ENCODE measurements at regions not wholly inside any gene's neighbourhood (a gene's known extent, or its start where the extent isn't known, plus 50 kb on each side); places are given as distances from the start of the nearest gene placed in this dataset.

DNA sequence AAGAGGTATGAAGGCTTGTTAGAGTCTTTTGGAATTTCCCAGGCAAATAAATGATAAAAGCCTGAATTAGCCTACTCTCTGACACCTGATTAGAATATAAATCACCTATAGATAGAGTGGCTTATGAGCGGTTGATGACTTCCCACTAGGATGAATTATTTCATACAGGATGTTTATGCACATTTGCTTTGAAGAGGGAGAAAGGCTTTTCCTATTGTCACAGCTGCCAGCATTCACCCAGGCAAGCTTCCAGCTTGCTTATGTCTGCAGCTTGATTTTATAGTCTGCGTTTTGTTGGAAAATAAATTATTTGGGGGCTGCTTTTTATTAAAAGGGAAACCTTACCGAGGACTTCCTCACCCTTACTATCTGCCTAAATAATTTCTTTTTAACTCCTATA, 51.3 kb upstream of the EIF2S2 start:
- TF ChIP-seq, protein P1, sequence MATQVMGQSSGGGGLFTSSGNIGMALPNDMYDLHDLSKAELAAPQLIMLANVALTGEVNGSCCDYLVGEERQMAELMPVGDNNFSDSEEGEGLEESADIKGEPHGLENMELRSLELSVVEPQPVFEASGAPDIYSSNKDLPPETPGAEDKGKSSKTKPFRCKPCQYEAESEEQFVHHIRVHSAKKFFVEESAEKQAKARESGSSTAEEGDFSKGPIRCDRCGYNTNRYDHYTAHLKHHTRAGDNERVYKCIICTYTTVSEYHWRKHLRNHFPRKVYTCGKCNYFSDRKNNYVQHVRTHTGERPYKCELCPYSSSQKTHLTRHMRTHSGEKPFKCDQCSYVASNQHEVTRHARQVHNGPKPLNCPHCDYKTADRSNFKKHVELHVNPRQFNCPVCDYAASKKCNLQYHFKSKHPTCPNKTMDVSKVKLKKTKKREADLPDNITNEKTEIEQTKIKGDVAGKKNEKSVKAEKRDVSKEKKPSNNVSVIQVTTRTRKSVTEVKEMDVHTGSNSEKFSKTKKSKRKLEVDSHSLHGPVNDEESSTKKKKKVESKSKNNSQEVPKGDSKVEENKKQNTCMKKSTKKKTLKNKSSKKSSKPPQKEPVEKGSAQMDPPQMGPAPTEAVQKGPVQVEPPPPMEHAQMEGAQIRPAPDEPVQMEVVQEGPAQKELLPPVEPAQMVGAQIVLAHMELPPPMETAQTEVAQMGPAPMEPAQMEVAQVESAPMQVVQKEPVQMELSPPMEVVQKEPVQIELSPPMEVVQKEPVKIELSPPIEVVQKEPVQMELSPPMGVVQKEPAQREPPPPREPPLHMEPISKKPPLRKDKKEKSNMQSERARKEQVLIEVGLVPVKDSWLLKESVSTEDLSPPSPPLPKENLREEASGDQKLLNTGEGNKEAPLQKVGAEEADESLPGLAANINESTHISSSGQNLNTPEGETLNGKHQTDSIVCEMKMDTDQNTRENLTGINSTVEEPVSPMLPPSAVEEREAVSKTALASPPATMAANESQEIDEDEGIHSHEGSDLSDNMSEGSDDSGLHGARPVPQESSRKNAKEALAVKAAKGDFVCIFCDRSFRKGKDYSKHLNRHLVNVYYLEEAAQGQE (IDR thresholded peaks at IDR 0.05; ENCODE audit: low read depth) = no peak
- no peak for TF ChIP-seq YY1 (IDR thresholded peaks at IDR 0.05; ENCODE audit: low read depth)
